Islet precursor cell (in vitro differentiated cells): ENCODE measurements at regions not wholly inside any gene's neighbourhood (a gene's known extent, or its start where the extent isn't known, plus 50 kb on each side); places are given as distances from the start of the nearest gene placed in this dataset.

Source experiments
- DNase-seq: peaks from one replicate; pipeline ENCODE4 v3.0.0-alpha.2; 2018

DNA sequence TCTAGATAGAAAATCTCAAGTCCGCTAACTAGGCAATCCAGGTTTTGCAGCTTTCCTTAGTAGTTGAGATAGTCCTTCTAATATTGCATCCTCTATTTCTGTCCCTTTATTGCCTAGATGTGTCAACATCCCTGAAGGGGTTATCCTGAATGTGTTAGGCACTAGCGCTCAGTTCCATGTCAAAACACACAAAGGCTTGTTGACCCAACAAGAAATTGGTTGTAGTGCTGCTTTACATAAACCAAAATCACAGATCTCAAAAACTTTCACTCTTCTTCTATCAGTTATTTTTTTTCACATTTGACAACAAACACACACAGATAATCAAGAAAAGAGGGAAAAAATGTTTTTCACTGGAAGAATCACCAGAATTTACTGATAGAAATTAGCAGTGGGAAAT lies 51.4 kb upstream of the SOX2 start:
- no peak for DNase-seq

DNA sequence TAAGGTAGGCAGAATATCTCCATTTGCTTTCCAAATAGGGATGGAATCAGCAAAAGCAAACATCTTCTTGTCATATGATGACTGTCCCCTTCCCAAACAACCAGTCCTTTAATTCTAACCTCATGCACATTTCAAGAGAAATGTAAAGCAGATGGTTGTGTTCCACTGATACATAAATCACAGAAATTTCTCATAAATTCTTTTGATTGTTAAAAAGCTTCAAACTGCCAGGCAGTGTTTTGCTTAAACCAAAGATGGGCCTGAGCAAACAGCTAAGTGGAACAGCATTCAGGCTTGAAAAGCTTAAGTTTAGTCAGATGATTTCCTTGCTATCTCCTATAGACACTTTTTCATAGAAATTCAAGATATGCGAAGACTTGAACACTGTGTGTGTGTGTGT lies 74.3 kb upstream of the SOX2 start:
- no peak for DNase-seq

DNA sequence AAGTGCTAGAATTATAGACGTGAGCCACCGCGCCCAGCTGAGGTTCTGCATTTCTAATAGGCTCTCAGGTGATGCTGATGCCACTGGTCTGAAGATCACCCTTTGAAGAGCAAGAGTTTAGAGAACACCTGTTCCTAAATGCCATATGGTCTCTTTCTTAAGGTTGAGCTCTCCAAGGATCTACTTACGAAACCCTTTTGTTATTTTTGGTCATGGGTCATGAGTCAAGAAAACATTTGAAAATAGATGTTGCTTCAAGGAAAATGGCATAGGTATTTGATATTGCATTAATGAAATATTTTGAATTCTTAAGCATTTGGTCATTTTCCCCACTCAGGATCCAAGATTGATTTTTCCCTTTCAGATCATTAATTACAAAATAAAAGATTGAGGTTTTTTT lies 74.7 kb upstream of the SOX2 start:
- DNase-seq, result no peak

DNA sequence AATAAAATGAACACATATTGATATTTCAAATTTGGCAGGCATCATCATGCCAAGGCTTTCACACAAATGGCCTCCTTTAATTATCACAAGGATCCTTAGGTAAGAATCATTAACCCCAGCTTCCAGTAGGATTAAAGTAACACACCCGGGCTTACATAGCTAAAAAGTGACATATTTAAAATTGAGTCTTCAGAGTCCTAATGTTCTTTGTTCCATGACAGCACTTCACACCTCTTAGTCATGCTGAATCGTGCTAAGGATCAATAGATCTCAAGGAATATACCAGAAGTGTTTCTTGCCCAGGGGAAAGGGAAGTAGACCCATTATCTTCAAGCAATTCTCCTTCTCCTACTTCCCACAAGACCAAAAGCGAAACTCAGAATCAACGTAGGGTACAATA lies 76.6 kb upstream of the SOX2 start:
- DNase-seq, result no peak

DNA sequence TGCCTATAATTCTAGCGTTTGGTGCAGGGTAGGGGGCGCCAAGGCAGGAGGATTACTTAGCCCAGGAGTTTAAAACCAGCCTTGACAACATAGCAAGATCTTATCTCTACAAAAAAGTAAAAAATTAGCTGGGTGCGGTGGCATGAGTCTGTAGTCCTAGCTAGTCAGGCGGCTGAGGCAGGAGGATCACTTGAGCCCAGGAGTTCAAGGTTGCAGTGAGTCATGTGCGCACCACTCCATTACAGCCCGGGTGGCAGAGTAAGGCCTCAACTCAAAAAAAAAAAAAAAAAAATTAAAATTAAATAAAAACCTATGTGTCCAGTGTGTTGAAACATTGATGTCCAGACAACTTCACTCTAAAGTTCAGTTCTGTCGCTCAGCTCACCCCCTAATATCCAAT lies 78.2 kb upstream of the SOX2 start:
- DNase-seq, result no peak

DNA sequence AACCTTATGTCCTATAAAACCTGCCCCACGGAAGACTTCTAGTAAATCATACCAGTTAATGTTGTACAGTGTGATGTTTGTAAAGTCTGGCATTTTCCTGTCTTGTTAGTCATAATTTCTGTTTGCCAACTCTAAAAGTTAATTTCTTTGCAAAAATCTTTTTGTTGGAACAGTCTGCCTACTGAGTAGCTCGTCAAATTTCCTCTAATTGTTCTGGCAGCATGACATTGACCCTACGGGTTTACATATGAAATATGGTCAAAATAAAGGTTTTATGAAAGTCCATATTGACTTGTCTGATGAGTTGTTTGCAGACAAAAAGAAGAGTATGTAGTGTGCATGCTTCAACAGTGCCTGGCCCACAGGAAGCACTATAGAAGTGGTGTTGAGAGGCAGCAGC lies 79.8 kb upstream of the SOX2 start:
- no peak for DNase-seq

DNA sequence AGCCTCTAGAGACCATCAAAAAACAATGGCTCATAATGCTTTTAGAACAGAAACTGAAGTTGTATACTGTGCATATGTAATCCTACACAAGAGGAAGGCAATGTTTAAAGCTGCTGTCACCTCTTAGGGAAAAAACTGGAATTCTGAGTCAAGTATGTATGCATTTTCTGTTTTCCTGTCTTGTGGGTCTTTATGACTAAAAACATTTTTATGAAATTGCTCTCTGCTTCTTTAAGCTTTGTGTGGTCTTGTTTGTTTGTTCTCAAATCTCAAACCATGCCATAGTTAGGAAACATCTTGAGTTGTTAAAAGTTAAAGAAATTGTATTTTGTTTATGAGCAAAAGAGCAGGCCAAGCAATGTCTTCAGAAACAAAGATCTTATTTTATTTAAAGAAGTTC lies 80.9 kb upstream of the SOX2 start:
- no peak for DNase-seq

DNA sequence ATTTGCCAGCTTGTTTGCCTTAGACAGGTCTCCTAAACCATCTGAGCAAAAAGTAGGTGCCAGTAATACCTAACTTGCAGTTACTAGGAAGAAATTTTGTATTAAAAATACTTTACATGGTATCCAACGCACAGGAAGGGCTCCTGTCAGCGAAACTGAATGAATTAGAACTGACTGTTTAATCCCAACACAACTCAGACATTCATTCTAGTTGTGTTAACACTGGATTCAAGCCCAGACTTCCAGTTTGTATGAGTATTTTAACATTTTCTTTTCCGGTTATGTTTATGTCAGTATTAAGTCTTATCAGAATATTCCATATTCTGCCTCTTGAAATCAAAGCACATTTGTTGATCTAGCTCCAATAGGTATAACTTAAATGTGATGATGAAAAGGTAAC lies 82.0 kb upstream of the SOX2 start:
- DNase-seq, result no peak

DNA sequence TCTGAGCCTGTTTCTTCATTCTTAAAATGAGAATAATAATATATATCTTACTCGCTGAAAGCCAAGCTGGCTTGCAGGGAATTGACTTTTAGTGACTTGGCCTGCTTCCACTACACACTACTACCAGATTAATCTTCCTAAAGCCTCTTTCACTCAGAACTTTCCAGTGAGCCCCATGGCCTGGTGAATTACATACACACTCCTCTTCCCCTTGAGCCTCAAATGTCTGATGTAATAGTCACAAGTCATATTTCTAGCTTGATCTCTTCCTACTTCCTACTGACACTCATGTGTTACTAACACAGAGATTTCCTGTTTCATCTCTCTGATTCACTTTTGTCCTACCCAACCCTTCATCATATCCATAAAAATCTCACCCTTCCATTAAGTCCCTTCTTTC lies 82.7 kb upstream of the SOX2 start:
- DNase-seq, result no peak

DNA sequence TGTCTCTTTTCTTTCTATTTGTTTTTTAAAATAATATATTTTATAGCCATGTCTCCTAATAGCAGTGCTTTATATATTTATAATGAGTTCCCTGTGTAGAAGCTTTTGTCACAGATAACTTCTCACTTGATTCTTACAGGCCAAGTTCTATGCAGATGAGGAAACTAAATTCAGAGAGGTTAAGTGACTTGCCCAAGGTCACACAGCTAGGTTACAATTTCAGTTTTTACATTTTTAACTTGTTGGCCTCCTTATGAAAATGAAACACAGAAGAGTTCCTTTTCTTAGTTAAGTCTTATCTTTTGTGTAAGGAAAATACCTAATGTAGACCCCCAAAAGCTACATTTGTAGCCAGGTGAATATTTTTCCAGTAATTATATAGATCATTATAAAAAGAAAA lies 83.3 kb upstream of the SOX2 start:
- DNase-seq, result no peak

DNA sequence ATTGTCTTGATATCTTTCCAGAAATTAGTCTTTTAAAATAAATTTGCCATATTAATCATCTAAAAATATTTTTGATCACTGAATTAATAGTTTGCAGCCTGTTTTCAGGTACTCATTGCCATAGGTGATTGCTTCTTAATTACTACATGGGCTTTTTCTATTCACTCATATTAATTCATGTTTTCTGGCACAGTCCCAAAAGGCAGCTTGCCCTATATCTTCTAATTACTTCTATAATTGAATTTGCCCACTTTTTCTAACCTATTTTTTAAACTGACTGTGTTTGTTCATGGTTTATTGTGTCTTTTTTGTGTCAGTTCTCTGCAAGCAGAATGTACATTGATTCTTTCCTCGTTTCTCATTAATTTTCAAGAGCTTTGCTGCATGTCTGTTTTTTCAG lies 85.7 kb upstream of the SOX2 start:
- no peak for DNase-seq

DNA sequence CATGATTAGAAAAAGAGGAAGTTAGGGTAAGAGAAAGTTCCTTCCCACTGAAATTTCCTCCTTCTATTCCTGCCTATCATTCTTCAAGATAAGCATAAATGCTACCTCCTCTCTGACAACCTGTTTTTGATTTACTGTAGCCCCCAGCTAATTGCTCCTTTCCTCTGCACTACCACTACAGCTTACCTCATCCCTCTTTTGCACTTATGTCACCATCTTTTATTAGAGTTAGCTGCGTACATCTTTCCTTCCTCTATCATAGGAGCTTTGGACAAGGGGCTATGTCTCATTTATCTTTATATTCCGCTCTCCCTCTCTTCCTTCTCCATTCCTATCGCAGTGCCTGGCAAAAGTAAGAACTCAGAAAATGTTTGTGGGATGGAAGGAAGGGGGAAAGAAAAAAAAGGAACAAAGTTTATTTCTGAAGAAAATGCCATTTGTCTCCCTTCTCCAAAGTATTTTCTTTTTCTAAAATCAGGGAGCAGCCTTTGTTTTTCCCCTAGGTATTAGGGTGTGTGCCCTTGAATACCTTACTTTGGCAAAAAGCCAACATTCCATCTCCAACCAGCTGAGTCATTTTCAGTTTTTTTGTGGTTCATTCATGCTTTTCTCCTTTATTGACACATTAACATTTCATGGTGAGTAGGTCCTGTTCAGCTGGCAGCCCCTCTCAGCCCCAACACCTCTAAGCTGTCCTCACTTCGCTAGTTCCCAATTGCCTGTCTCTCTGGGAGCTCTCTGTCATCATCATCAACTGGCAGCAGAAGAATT lies 87.6 kb upstream of the SOX2 start:
- no peak for DNase-seq

DNA sequence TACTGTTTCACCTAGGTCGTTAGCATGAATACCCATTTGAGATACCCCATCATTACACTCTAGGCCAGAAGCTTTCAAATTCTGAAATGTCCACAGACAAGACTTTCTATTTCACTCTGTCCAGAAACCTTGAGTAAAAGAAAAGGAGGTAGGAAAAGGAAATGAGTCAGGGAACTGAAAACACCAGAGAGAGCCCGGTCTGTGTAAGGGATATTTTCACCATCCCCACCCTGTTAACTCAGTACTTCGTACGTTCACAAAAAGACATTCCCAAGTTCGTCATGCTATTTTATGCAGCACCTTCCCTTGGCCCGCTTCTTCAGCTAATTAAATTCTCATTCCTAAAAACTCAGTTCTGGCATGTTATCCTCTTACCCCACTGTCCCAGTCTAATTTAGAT lies 89.4 kb upstream of the SOX2 start:
- no peak for DNase-seq

DNA sequence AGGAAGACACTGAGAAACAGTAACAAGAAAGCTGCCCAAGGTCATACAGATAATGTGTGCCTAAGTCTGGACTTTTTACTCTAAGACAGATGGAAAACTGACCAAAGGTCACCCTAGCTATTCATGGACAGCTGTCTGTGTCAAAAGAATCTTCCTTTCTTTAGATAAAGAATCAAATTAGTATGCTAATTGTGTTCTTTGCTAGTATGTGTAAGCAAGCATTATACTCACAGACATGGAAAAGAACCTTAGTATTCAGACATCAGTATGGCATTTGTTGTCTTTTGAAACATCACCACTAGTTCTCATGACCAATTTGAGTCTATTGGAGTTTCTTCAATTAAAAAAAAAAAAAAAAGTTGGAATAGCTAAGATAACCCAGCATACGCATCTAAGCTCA lies 91.8 kb upstream of the SOX2 start:
- DNase-seq, result no peak

DNA sequence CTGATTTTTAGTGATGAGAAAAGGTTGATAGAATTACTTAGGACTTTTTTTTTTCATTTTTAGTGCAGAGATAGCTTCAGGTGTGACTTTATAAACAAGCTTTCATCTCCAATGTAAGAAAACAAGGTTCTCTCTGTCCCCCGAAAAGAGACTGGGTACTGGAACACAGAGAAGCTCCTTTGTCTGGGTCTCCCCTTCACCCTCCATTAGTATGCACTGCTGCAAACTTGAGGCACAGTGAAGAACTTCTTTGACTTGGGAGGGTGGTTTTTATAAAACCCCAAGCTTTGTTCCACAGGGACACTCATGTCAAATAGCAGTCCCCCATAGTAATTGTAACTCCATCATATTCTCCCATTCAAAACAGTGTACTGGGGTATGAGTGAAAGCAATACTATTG lies 93.5 kb upstream of the SOX2 start:
- no peak for DNase-seq

DNA sequence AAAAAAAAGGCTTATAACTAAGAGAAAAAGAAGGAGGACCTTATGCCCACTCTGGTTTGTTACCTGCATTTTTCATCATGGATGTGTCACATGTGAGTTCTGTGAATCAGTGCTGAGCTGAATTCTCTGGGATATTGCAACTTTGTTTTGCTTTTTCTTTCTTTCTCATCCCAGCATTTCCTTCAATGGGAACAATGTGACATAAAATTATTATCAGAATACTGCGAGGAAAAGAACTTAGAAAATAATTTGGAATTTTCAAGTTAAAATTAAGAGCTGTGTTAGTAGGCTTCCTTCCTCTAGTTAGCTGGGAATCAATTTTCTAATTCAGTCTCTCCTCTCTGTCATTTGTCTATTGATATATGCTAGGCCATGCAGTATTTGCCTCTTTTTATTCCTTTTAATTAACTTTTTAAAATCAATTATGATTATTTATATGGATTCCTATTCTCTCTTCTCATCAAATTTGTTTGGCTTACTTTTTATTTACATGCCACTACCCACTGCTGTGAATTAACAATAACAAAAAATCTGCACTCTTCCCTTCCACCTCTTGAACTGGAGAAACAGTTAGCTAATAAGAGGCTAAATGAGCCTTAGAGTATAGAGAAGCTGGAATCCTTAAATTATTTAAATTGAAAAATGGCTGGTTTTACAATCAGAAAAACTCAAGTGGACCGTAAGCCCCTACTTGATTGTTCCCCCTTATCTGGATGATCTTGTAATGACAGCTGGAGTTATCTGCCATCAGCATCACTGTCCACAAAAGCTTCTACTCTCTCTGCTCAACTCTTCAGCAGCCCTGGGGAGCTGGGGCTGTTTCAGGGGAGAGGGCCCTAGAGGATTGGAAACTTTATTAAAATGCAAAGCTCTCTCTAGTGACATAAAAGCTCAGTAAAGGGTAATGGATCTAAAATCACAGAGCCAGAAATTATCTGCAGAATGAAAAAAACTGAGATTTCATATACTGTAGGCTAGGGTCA lies 95.3 kb upstream of the SOX2 start:
- DNase-seq, result no peak

DNA sequence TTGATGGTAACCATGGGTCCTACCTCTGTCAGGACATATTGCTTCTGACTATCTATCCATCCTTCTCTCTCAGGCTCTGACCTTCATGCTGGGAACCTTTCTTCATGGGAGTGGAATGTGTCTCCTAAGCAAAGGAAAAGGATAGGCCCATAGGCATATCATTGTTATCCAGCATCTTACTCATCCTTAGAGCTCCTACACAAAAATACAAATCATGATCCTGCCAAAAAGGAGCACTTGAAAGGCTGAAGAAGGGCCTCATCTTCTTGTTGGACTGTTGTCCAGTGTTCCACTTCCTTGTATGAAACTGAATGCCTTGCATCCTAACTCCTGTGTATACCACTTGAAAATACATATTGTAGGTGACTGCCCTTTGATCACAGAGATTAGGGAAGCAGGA lies 96.1 kb upstream of the SOX2 start:
- DNase-seq, result no peak

DNA sequence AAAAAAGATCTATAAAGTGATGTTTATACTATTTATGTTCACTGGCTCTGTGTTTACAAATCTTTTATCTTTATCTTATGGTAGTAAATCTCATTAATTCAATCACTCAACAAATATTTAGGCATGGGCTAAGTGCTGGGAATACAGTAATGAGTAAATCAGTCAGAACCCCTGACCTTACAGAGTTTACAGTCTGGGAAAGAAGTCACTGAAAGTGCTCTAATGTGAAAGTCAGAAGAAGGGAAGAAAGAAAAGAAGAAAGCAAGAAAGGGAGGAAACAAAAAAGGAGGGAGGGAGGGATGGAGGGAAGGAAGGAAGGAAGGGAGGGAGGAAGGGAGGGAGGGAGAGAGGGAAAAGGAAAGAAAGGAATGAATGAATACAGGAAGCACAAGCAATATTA lies 96.8 kb upstream of the SOX2 start:
- no peak for DNase-seq

DNA sequence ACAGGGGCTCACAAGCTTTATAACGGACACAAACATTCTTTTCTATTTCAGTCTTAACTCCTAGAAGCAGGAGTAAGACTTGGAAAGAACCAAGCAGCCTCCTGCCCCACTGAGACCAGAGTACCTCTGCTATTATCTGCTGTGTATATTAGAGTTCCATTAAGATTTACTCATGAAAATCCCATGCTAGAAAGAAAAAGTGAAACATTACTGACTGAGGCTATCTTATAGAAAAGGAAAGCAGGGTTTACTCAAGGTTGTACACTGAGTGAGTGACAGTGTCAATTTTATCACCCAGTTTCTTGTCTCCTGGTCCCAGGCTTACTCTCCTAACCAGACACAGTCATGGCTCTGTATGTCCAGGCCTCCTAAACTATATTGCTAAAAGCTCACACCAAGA lies 97.9 kb upstream of the SOX2 start:
- DNase-seq, result no peak

DNA sequence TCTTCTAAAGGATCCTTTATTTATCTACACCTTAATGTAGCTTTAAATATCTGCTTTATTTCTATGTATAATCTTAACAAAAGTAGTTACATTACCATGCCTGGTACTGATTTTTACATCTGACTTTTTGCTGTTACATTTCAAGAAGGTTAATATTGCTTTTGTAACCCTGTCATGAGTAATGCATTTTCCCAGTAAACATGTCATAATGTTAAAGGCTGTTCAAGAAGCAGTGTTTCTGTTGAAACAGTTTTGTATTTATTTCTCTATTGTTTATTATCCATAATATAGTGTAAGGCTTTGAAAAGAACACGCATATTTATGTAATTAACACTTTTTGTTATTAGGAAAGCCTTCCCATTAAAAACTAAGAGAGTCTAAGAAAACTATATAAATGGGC lies 98.5 kb upstream of the SOX2 start:
- no peak for DNase-seq

DNA sequence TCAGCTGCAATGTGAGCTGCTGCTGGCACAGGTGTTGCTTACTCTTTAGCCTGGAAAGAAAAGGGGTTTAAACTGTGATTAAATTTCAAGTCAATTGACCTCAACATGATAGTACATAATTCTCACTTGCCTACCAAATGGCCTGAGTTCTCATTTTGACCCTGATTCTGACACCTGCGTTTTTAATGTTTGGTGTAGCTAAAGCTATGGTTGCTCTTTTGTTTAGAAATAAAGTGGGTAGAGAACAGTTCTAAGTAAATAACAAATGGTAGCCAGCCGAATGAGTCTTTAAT lies 100.8 kb upstream of the SOX2 start:
- no peak for DNase-seq

DNA sequence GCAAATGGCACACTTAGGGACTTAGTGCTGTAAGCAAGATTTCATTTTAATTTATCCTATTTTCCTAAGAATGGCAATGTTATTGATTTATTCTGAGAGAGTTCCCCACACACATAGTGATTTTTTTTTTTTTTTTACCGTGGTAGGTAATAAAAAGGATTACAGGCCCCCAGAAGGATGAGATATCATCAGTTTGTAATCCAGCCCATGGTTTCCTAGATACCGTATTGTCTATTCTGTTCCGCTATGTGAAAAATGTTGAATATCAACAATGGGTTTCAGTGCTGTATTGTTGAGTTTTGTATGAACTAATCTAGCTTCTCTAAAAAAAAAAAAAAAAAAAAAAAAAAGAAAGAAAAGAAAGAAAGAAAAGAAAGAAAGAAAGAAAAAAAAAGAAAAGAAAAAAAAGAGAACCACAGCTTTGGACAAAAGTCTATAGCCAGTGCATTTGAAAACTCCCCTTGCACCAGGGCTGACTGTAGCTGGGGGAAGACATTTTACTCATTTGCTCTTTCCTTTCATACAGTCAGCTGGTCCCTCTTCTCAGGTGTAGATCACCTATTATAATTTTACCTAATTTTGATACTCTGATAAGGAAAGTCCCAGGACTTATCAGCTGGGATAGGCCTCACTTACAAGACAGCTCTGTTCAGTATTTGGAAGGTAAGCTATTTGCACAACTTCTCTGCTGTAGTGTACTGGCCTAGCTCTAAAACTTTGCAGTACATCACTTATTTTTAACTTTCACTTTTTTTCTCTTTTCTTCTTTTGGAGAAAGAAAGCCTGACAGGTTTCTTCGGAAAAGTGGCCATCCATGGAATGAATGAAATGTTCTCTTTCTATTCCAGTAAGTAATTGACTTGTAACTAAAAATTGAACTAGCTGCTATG lies 101.4 kb upstream of the SOX2 start:
- DNase-seq, result no peak

DNA sequence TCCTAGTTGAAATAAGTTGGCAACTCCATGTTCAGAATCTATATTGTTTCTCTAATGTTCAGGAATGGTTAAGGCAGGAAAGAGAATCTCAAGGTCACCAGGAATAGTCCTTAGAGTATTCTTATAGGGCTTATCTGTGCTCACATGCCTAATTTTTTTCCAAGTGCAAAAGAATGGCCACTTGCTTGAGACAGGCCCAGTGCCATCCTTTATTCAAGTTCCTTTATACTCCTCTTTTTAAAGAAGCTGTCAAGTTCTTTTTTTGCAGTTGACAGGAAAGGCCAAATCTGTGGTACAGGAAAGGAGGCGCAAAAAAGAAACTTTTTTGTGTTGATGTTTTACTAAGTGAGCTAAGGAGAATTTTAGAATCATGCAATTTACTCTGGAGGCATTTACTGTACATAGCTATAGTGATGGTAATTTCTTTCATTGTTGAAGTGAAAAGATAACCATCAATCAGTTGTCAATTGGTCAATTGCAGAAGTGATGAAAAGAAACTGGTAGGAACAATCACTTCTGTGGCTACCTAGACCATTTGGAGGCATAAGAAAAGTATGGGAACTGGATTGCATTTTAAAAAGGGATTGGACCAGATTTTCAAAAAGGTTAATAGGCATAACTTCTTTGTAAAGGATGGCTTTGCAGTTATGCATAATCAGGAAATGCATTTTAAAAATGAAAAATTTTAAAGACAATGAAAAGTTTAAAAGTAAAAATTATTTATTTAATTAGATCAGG lies 102.5 kb upstream of the SOX2 start:
- no peak for DNase-seq
